ENCODE measurements at regions not wholly inside any gene's neighbourhood (a gene's known extent, or its start where the extent isn't known, plus 50 kb on each side); places are given as distances from the start of the nearest gene placed in this dataset.
A peak's percentile ranks its signal among the peaks of the same experiment; 100 is the strongest.

DNA sequence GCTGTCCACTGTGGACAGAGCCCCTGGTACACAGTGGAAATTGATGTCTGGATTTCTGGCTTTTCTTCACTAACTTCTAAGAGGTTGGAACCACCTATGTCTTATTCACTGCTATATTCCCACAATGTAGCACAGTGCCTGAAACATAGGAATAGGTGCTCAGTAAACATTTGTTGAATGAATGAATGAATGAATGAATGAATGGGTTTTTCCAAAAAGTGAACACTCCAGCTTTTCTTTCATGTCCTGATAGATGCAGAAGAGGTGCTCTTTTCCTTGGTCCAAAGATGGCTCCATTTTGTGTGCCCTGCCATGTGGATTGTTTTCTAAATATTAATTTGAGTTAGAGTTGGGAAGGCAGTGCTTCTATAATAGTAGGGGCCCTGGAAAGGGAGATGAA lies 124.1 kb downstream of the SP3 start:
- Histone ChIP-seq H3K9me3 (no peaks in the 10 kb centered on the region), H3K27ac (no peak overlapping the region)
- intact Hi-C loops (cut with DNase I), result no loop called here

DNA sequence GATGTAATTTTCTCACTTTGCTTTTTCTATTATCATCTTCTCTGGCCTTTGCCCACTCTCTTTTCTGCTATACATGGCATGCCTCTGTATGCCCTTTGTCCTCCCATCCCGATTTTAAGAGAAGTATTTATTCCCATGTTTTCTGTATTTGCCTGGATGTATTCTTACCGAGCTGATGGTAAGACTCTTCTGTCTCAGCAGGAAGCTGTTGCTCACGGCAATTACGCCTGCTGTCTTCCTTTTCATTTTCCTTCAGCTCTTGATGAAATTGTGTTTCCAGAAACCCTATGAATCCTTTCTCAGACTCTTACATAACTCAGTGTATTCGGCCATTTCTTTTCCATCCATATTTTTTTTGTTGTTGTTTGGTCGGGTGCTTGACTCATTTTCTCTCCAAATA lies 121.6 kb downstream of the SP3 start:
- intact Hi-C loops (cut with DNase I), result no loop called here
- Histone ChIP-seq H3K36me3 (no peaks in the 10 kb centered on the region), H3K9me3 (no peaks in the 10 kb centered on the region), H3K27me3 (no peaks in the 10 kb centered on the region), H3K4me1 (peaks cover 4% of the 10 kb centered on the region), H3K4me3 (no peak overlapping the region), H3K27ac (no peak overlapping the region)
- TF ChIP-seq POLR2AphosphoS5 (IDR thresholded peaks at IDR 0.05; ENCODE audit: insufficient read depth in 1 of 2, low read depth in 1 of 2) (no peak), POLR2A (IDR thresholded peaks at IDR 0.05) (no peak)
- TF ChIP-seq, protein P1, sequence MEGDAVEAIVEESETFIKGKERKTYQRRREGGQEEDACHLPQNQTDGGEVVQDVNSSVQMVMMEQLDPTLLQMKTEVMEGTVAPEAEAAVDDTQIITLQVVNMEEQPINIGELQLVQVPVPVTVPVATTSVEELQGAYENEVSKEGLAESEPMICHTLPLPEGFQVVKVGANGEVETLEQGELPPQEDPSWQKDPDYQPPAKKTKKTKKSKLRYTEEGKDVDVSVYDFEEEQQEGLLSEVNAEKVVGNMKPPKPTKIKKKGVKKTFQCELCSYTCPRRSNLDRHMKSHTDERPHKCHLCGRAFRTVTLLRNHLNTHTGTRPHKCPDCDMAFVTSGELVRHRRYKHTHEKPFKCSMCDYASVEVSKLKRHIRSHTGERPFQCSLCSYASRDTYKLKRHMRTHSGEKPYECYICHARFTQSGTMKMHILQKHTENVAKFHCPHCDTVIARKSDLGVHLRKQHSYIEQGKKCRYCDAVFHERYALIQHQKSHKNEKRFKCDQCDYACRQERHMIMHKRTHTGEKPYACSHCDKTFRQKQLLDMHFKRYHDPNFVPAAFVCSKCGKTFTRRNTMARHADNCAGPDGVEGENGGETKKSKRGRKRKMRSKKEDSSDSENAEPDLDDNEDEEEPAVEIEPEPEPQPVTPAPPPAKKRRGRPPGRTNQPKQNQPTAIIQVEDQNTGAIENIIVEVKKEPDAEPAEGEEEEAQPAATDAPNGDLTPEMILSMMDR (IDR thresholded peaks at IDR 0.05), result no peak
- DNase-seq (ENCODE audit: extremely low spot score in 2 of 2), result peak in 1 of 2 donors; percentile 3

More for the DNA sequence above, 124.1 kb downstream of the SP3 start:
- Histone ChIP-seq H3K36me3 (no peaks in the 10 kb centered on the region), H3K4me3 (no peak overlapping the region), H3K27me3 (no peaks in the 10 kb centered on the region), H3K4me1 (peaks cover 4% of the 10 kb centered on the region)
- TF ChIP-seq POLR2A (IDR thresholded peaks at IDR 0.05), result no peak
- no peak for TF ChIP-seq POLR2AphosphoS5 (IDR thresholded peaks at IDR 0.05; ENCODE audit: insufficient read depth in 1 of 2, low read depth in 1 of 2)
- TF ChIP-seq, protein P1 (IDR thresholded peaks at IDR 0.05), result no peak
- no peak for DNase-seq (ENCODE audit: extremely low spot score in 2 of 2)

DNA sequence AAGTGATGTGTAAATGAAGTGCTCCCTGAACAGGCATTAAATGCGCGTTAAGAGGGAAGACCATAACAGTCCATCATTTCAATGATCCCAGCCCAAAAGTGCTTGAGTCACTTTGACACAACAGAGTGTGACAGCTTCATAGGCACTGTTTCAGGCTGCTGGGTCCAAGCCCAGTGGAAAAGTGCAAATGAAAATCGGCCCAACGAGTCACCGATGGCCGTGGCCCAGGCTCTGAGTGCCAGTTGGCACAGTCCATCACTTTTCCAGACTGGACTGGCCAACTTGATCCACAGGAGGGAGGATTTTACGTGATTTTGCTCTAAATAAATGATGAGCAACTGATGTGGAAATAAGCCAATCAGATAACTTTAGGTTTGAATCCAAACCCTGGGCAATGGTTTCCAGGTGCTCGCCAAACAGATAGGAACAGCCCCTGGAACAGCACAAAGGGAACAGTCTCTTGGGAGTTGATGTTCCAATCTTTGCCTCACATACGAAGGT lies 114.0 kb downstream of the SP3 start:
- peak in 1 of 2 donors; percentile 67 for TF ChIP-seq POLR2AphosphoS5 (IDR thresholded peaks at IDR 0.05; ENCODE audit: insufficient read depth in 1 of 2, low read depth in 1 of 2)
- TF ChIP-seq, protein P1 (IDR thresholded peaks at IDR 0.05), result no peak
- no peaks in the 10 kb centered on the region for H3K27me3 ChIP-seq
- intact Hi-C loops (cut with DNase I), result no loop called here
- H3K9me3 ChIP-seq, result no peaks in the 10 kb centered on the region
- H3K4me3 ChIP-seq, result no peak overlapping the region
- peaks cover 37% of the 10 kb centered on the region for H3K4me1 ChIP-seq
- no peaks in the 10 kb centered on the region for H3K36me3 ChIP-seq
- H3K27ac ChIP-seq, result peak overlapping the region; percentile 45
- DNase-seq (ENCODE audit: extremely low spot score in 2 of 2), result no peak

DNA sequence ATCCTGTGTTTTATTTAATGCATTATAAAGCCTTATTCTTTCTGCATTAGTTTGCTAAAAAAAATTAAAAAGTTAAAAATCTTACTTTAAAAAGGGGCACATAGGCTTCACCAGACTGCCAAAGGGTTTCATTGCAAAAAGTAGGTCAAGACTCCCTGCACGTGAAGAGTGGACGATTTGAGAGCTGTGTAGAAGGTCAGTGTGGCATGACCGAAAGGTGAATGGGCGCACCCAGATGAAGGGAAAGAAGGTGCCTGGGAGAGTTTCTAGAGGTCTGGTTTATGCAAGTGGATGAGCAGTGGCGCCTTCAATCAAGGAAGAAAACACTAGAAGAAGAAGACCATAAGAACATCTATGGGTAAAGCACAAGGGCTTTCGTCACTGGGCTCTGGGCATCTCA lies 111.0 kb downstream of the SP3 start:
- Histone ChIP-seq H3K27ac (no peak overlapping the region), H3K27me3 (no peaks in the 10 kb centered on the region), H3K36me3 (no peaks in the 10 kb centered on the region), H3K4me3 (no peak overlapping the region), H3K9me3 (no peaks in the 10 kb centered on the region), H3K4me1 (peaks cover 38% of the 10 kb centered on the region)
- TF ChIP-seq, protein P1 (IDR thresholded peaks at IDR 0.05), result no peak
- no peak for TF ChIP-seq POLR2A (IDR thresholded peaks at IDR 0.05)
- no peak for TF ChIP-seq POLR2AphosphoS5 (IDR thresholded peaks at IDR 0.05; ENCODE audit: insufficient read depth in 1 of 2, low read depth in 1 of 2)
- no peak for DNase-seq (ENCODE audit: extremely low spot score in 2 of 2)
- intact Hi-C loops (cut with DNase I), result no loop called here

DNA sequence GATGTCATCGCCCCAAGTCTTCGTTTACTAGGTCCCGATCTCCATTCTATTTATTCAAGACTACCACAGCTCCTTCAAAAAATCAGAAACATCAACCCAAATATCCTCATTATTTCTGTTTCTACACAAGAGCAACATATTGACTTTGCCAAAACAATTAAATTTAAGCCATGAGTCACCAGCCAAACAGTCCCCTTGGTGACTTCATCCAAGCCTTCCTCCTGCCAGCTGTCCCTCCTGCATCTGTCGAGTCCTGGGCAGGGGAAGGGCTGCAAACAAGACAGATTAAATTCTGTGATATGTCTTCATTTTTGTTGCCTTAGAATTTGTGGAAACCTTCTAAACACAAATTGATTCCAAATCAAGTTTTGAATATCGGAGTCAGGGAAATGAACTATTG lies 110.3 kb downstream of the SP3 start:
- Histone ChIP-seq H3K27ac (peak overlapping the region; percentile 30), H3K27me3 (no peaks in the 10 kb centered on the region), H3K36me3 (no peaks in the 10 kb centered on the region), H3K4me3 (no peak overlapping the region), H3K4me1 (peaks cover 38% of the 10 kb centered on the region), H3K9me3 (no peaks in the 10 kb centered on the region)
- DNase-seq (ENCODE audit: extremely low spot score in 2 of 2), result no peak
- intact Hi-C loops (cut with DNase I), result no loop called here
- TF ChIP-seq POLR2AphosphoS5 (IDR thresholded peaks at IDR 0.05; ENCODE audit: insufficient read depth in 1 of 2, low read depth in 1 of 2), result peak in 1 of 2 donors; percentile 13
- no peak for TF ChIP-seq POLR2A (IDR thresholded peaks at IDR 0.05)

Measured in vagina (tissue), 2 donors.